Mesenchymal stem cell (in vitro differentiated cells and primary cell): ENCODE measurements at regions not wholly inside any gene's neighbourhood (a gene's known extent, or its start where the extent isn't known, plus 50 kb on each side); places are given as distances from the start of the nearest gene placed in this dataset.

ENCODE experiments used
- DNase-seq: peaks from one replicate; pipeline ENCODE4 v3.0.0-alpha.2; 2013
- H2AFZ ChIP-seq: one replicate; pipeline ENCODE4 v1.6.1; 2013; ENCODE audit warnings: low read depth, mild to moderate bottlenecking, control low read depth, inconsistent platforms, low read length, moderate library complexity
- H2AK5ac ChIP-seq: 2 replicates; pipeline ENCODE4 v1.6.1; 2013; ENCODE audit warnings: low read length, moderate library complexity, mild to moderate bottlenecking, inconsistent platforms; ENCODE audit not compliant: severe bottlenecking
- H2BK120ac ChIP-seq: one replicate; pipeline ENCODE4 v1.6.1; 2013; ENCODE audit warnings: low read depth, mild to moderate bottlenecking, inconsistent platforms, low read length, moderate library complexity
- H2BK12ac ChIP-seq, 2 experiments: one replicate each; pipeline ENCODE4 v1.6.1; 2013; ENCODE audit warnings: inconsistent platforms in 2 of 2, low read length in 2 of 2, mild to moderate bottlenecking in 2 of 2, moderate library complexity in 2 of 2, control low read depth in 1 of 2
- H2BK15ac ChIP-seq: one replicate; pipeline ENCODE4 v1.6.1; 2013; ENCODE audit warnings: mild to moderate bottlenecking, low read depth, inconsistent platforms; ENCODE audit not compliant: poor library complexity, severe bottlenecking
- H2BK5ac ChIP-seq: 2 replicates; pipeline ENCODE4 v1.6.1; 2013; ENCODE audit warnings: low read depth, mild to moderate bottlenecking, low read length, control low read depth, inconsistent platforms; ENCODE audit not compliant: poor library complexity, severe bottlenecking
- H3K14ac ChIP-seq, 2 experiments: one replicate each; pipeline ENCODE4 v1.6.1; 2013; ENCODE audit warnings: inconsistent platforms in 2 of 2, low read length in 2 of 2, control low read depth in 1 of 2, mild to moderate bottlenecking in 1 of 2, moderate library complexity in 1 of 2
- H3K18ac ChIP-seq, 2 experiments: one replicate each; pipeline ENCODE4 v1.6.1; 2013; ENCODE audit warnings: inconsistent platforms in 2 of 2, low read length in 2 of 2, control low read depth in 1 of 2, low read depth in 1 of 2, mild to moderate bottlenecking in 1 of 2
- H3K23ac ChIP-seq, 2 experiments: one replicate each; pipeline ENCODE4 v1.6.1; 2013; ENCODE audit warnings: inconsistent platforms in 2 of 2, low read length in 2 of 2, mild to moderate bottlenecking in 2 of 2, moderate library complexity in 2 of 2, control low read depth in 1 of 2
- H3K27ac ChIP-seq: 2 replicates; pipeline ENCODE4 v1.5.1; 2013; ENCODE audit warnings: mild to moderate bottlenecking, moderate library complexity, low read length, control low read depth, inconsistent platforms; ENCODE audit not compliant: poor library complexity, severe bottlenecking
- H3K27me3 ChIP-seq, 2 experiments: 2 replicates each; pipeline versions ENCODE4 v1.6.1 to v1.7.0; 2013; ENCODE audit warnings: low read length in 2 of 2, mild to moderate bottlenecking in 2 of 2, moderate library complexity in 2 of 2, control low read depth in 1 of 2, inconsistent platforms in 1 of 2; ENCODE audit not compliant: control insufficient read depth in 1 of 2, insufficient read depth in 1 of 2
- H3K36me3 ChIP-seq, 2 experiments: 2 replicates each; pipeline versions ENCODE4 v1.6.1 to v1.7.0; 2013; ENCODE audit warnings: low read length in 2 of 2, control low read depth in 1 of 2, inconsistent platforms in 1 of 2, low read depth in 1 of 2, mild to moderate bottlenecking in 1 of 2; ENCODE audit not compliant: insufficient read depth in 2 of 2, control insufficient read depth in 1 of 2
- H3K4ac ChIP-seq, 2 experiments: one replicate each; pipeline ENCODE4 v1.6.1; 2013; ENCODE audit warnings: inconsistent platforms in 2 of 2, low read length in 2 of 2, mild to moderate bottlenecking in 2 of 2, moderate library complexity in 2 of 2, control low read depth in 1 of 2, low read depth in 1 of 2
- H3K4me1 ChIP-seq: 2 replicates; pipeline ENCODE4 v1.6.1; 2013; ENCODE audit warnings: low read depth, low read length, control low read depth; ENCODE audit not compliant: control insufficient read depth, insufficient read depth
- H3K4me2 ChIP-seq: 2 replicates; pipeline ENCODE4 v1.6.1; 2013; ENCODE audit warnings: low read length, mild to moderate bottlenecking, inconsistent platforms; ENCODE audit not compliant: poor library complexity, severe bottlenecking
- H3K4me3 ChIP-seq, 2 experiments: 2 replicates each; pipeline versions ENCODE4 v1.5.1 to v1.7.0; 2013; ENCODE audit warnings: low read length in 2 of 2, mild to moderate bottlenecking in 2 of 2, control low read depth in 1 of 2, low read depth in 1 of 2; ENCODE audit not compliant: insufficient read depth in 1 of 2
- H3K79me1 ChIP-seq: replicated peaks from 2 replicates; pipeline ENCODE4 v1.6.1; 2013; ENCODE audit warnings: mild to moderate bottlenecking, control low read depth, low read length, inconsistent platforms; ENCODE audit not compliant: poor library complexity, severe bottlenecking
- H3K9ac ChIP-seq: 2 replicates; pipeline ENCODE4 v1.7.0; 2013; ENCODE audit warnings: mild to moderate bottlenecking, low read length, moderate library complexity
- H3K9me3 ChIP-seq: 2 replicates; pipeline ENCODE4 v1.7.0; 2013; ENCODE audit warnings: mild to moderate bottlenecking, low read length; ENCODE audit not compliant: control insufficient read depth
- H4K8ac ChIP-seq: one replicate; pipeline ENCODE4 v1.6.1; 2013; ENCODE audit warnings: inconsistent platforms, mild to moderate bottlenecking, low read length, moderate library complexity
- H4K91ac ChIP-seq: one replicate; pipeline ENCODE4 v1.6.1; 2013; ENCODE audit warnings: mild to moderate bottlenecking, low read length, inconsistent platforms
- whole genome bisulfite sequencing: methylation state at CpG from one replicate; pipeline ENCODE4 v1.1.7; 2013; ENCODE audit warnings: mixed read lengths; 5-methylcytosine and 5-hydroxymethylcytosine counted together

GRCh38 chr15:70242951-70243685 lies 145.4 kb upstream of the TLE3 start:
- no peak overlapping the region for H4K8ac ChIP-seq
- H3K4me2 ChIP-seq: no peak overlapping the region
- no peak overlapping the region for H2AK5ac ChIP-seq
- no peak overlapping the region for H2BK15ac ChIP-seq
- no peak overlapping the region for H2BK5ac ChIP-seq
- no peak overlapping the region for H2BK120ac ChIP-seq
- H4K91ac ChIP-seq: no peak overlapping the region
- no peak overlapping the region for H3K9ac ChIP-seq
- no peak for DNase-seq
- H3K14ac ChIP-seq: no peak overlapping the region
- H2AFZ ChIP-seq: no peak overlapping the region
- H3K9me3 ChIP-seq: no peaks in the 10 kb centered on the region
- H3K4me3 ChIP-seq: no peak overlapping the region
- no peak overlapping the region for H3K27ac ChIP-seq
- H3K18ac ChIP-seq: no peak overlapping the region
- peaks cover 23 to 37% of the 10 kb centered on the region in 2 experiments for H3K27me3 ChIP-seq
- H3K23ac ChIP-seq: no peak overlapping the region
- WGBS: 90% methylated on average over 10 of the region's 10 CpGs
- H3K36me3 ChIP-seq: no peaks in the 10 kb centered on the region
- H3K4me1 ChIP-seq: peaks cover 9% of the 10 kb centered on the region
- H2BK12ac ChIP-seq: no peak overlapping the region
- H3K4ac ChIP-seq: no peak overlapping the region
- H3K79me1 ChIP-seq: no peaks in the 10 kb centered on the region

GRCh38 chr15:70241561-70242320 lies 144.0 kb upstream of the TLE3 start:
- peaks cover 23 to 38% of the 10 kb centered on the region in 2 experiments for H3K27me3 ChIP-seq
- H3K18ac ChIP-seq: no peak overlapping the region
- H3K27ac ChIP-seq: no peak overlapping the region
- H4K91ac ChIP-seq: no peak overlapping the region
- no peak overlapping the region for H3K14ac ChIP-seq
- no peak overlapping the region for H3K4ac ChIP-seq
- no peaks in the 10 kb centered on the region for H3K9me3 ChIP-seq
- no peak overlapping the region for H3K4me3 ChIP-seq
- no peak overlapping the region for H2BK120ac ChIP-seq
- no peak overlapping the region for H2BK12ac ChIP-seq
- H3K4me2 ChIP-seq: no peak overlapping the region
- WGBS: 93% methylated on average over 9 of the region's 11 CpGs
- H3K36me3 ChIP-seq: no peaks in the 10 kb centered on the region
- no peak overlapping the region for H2BK15ac ChIP-seq
- no peak for DNase-seq
- no peaks in the 10 kb centered on the region for H3K79me1 ChIP-seq
- peaks cover 7% of the 10 kb centered on the region for H3K4me1 ChIP-seq
- no peak overlapping the region for H3K9ac ChIP-seq
- no peak overlapping the region for H2BK5ac ChIP-seq
- no peak overlapping the region for H3K23ac ChIP-seq
- no peak overlapping the region for H2AFZ ChIP-seq
- H4K8ac ChIP-seq: no peak overlapping the region
- H2AK5ac ChIP-seq: no peak overlapping the region

DNA sequence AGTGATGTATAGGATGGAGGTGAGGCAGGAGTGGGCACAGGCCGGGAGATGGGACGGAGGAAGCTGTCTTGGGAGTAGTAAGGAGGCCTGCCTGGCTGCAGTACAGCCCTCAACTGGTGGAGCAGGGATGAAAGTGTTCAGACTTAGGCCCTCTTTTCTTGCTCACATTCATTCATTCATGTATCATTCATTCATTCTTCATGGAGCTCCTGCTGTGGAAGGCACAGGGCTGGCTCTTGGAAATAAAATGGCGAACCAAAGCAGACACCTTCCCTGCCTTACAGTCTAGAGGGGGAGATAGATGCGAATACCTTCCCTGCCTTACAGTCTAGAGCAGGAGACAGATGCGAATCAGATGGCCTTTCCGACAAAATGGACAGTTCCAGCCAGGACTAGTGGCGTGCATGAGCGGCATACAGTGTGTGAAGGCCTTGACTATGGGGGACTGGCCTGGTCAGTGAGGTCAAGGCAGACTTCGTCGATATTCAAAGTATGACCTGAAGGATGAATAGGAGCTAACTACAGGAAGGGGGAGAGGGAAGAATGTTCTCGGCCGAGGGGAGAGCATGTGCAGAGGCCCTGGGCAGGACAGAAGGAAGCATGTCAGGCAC lies 143.2 kb upstream of the TLE3 start:
- H3K4me3 ChIP-seq: no peak overlapping the region
- H3K27me3 ChIP-seq: peaks cover 23 to 38% of the 10 kb centered on the region in 2 experiments
- no peaks in the 10 kb centered on the region for H3K79me1 ChIP-seq
- no peak overlapping the region for H2BK120ac ChIP-seq
- H3K36me3 ChIP-seq: no peaks in the 10 kb centered on the region
- no peak overlapping the region for H3K14ac ChIP-seq
- H3K9ac ChIP-seq: no peak overlapping the region
- H3K4ac ChIP-seq: no peak overlapping the region
- peaks cover 4% of the 10 kb centered on the region for H3K4me1 ChIP-seq
- WGBS: 94% methylated on average over 11 of the region's 12 CpGs
- no peak overlapping the region for H3K27ac ChIP-seq
- no peak overlapping the region for H2BK5ac ChIP-seq
- no peaks in the 10 kb centered on the region for H3K9me3 ChIP-seq
- H2AFZ ChIP-seq: no peak overlapping the region
- no peak overlapping the region for H4K91ac ChIP-seq
- no peak overlapping the region for H2BK12ac ChIP-seq
- H3K23ac ChIP-seq: no peak overlapping the region
- no peak for DNase-seq
- H3K18ac ChIP-seq: no peak overlapping the region
- H2BK15ac ChIP-seq: no peak overlapping the region
- no peak overlapping the region for H2AK5ac ChIP-seq
- no peak overlapping the region for H4K8ac ChIP-seq
- H3K4me2 ChIP-seq: no peak overlapping the region

- Histone ChIP-seq H2BK120ac (no peak overlapping the region), H3K4ac (no peak overlapping the region), H3K23ac (no peak overlapping the region), H4K91ac (no peak overlapping the region), H3K14ac (no peak overlapping the region), H3K9me3 (no peaks in the 10 kb centered on the region), H3K36me3 (no peaks in the 10 kb centered on the region), H2BK12ac (no peak overlapping the region), H3K18ac (no peak overlapping the region), H3K4me2 (no peak overlapping the region), H3K4me1 (peaks cover 3% of the 10 kb centered on the region), H3K27me3 (peaks cover 23 to 38% of the 10 kb centered on the region in 2 experiments), H3K9ac (no peak overlapping the region), H3K4me3 (no peak overlapping the region), H2BK5ac (no peak overlapping the region), H2BK15ac (no peak overlapping the region), H2AFZ (no peak overlapping the region), H3K27ac (no peak overlapping the region), H4K8ac (no peak overlapping the region), H3K79me1 (no peaks in the 10 kb centered on the region), H2AK5ac (no peak overlapping the region)
- DNase-seq: no peak
- WGBS: 91% methylated on average over 4 of the region's 4 CpGs
These were observed 142.4 kb upstream of the TLE3 start for GRCh38 chr15:70240082-70240481.
